Urothelium cell line (cell line): ENCODE measurements at regions not wholly inside any gene's neighbourhood (a gene's known extent, or its start where the extent isn't known, plus 50 kb on each side); places are given as distances from the start of the nearest gene placed in this dataset.
"Not testable (repeated sequence)": the region's sequence is repeated elsewhere in the genome, so short reads cannot be mapped to it uniquely, and the experiment has no call there.

Experiments
- DNase-seq: peaks from one replicate; pipeline ENCODE4 v3.0.0; 2011; ENCODE audit warnings: low spot score, mixed read lengths
- FAIRE-seq: peaks from 2 replicates; lab custom pipeline; 2011; peaks lifted over from hg19 to GRCh38; lab: Jason Lieb, UNC

- no peak for DNase-seq
These were observed 279.0 kb downstream of the MATN1 start for GRCh38 chr1:30444401-30444800.

GRCh38 chr1:30438274-30438673 is 285.1 kb downstream of the MATN1 start:
- not testable (repeated sequence) for DNase-seq, FAIRE-seq

More at GRCh38 chr1:30444401-30444800, 279.0 kb downstream of the MATN1 start:
- no peak for FAIRE-seq

GRCh38 chr1:30437059-30437576 is 286.3 kb downstream of the MATN1 start:
- FAIRE-seq (no peak), DNase-seq (no peak)

GRCh38 chr1:30427545-30427944 is 295.8 kb downstream of the MATN1 start:
- DNase-seq = no peak

GRCh38 chr1:30425046-30425445 is 298.3 kb downstream of the MATN1 start:
- DNase-seq = no peak
- FAIRE-seq = no peak

More at GRCh38 chr1:30427545-30427944, 295.8 kb downstream of the MATN1 start:
- no peak for FAIRE-seq

- FAIRE-seq (no peak), DNase-seq (no peak)
These were observed 299.8 kb downstream of the MATN1 start for GRCh38 chr1:30423570-30423969.

GRCh38 chr1:30422251-30422650 is 301.1 kb downstream of the MATN1 start:
- no peak for FAIRE-seq
- DNase-seq = no peak

- DNase-seq (no peak), FAIRE-seq (no peak)
These were observed 302.8 kb downstream of the MATN1 start for GRCh38 chr1:30420519-30421050.

- FAIRE-seq (no peak), DNase-seq (no peak)
These were observed 303.6 kb downstream of the MATN1 start for GRCh38 chr1:30419831-30420230.

- FAIRE-seq (no peak), DNase-seq (no peak)
These were observed 304.3 kb downstream of the MATN1 start for GRCh38 chr1:30418939-30419720.

- FAIRE-seq (no peak), DNase-seq (no peak)
These were observed 305.1 kb downstream of the MATN1 start for GRCh38 chr1:30418061-30418938.

GRCh38 chr1:30417701-30418046 is 305.7 kb downstream of the MATN1 start:
- FAIRE-seq (no peak), DNase-seq (no peak)

GRCh38 chr1:30417001-30417700 is 306.2 kb downstream of the MATN1 start:
- DNase-seq = peak; percentile 1
- no peak for FAIRE-seq

GRCh38 chr1:30416221-30416820 is 307.1 kb downstream of the MATN1 start:
- no peak for FAIRE-seq
- DNase-seq = no peak

- DNase-seq (peak; percentile 1), FAIRE-seq (no peak)
These were observed 308.0 kb downstream of the MATN1 start for GRCh38 chr1:30415171-30415940.

- FAIRE-seq (no peak), DNase-seq (peak; percentile 1)
These were observed 308.6 kb downstream of the MATN1 start for GRCh38 chr1:30414851-30415165.

GRCh38 chr1:30414086-30414850 is 309.1 kb downstream of the MATN1 start:
- DNase-seq = no peak
- no peak for FAIRE-seq

- DNase-seq = no peak
- FAIRE-seq = no peak
These were observed 309.8 kb downstream of the MATN1 start for GRCh38 chr1:30413606-30414005.

GRCh38 chr1:30413111-30413440 is 310.3 kb downstream of the MATN1 start:
- DNase-seq (no peak), FAIRE-seq (no peak)
